ENCODE measurements at regions not wholly inside any gene's neighbourhood (a gene's known extent, or its start where the extent isn't known, plus 50 kb on each side); places are given as distances from the start of the nearest gene placed in this dataset.

DNA sequence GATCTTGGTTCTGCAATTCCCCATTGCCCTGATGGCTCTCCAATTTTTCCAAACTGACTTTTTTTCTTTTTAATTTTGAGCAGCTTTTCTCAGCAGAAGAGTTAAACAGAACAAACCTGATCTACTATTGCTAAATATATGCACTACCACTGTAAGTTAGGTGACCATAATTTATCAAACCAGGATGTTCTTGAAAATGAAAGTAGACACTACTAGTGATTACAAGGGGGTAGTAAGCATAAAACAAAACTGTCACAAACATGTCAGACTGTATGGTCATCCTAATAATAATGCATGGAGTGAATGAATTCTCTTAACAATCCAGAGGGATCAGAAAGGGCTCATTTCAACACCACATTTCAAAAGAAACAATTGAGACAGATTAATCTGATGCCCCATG is 183.0 kb upstream of the FOXN3 start:
- DNase-seq = no peak

DNA sequence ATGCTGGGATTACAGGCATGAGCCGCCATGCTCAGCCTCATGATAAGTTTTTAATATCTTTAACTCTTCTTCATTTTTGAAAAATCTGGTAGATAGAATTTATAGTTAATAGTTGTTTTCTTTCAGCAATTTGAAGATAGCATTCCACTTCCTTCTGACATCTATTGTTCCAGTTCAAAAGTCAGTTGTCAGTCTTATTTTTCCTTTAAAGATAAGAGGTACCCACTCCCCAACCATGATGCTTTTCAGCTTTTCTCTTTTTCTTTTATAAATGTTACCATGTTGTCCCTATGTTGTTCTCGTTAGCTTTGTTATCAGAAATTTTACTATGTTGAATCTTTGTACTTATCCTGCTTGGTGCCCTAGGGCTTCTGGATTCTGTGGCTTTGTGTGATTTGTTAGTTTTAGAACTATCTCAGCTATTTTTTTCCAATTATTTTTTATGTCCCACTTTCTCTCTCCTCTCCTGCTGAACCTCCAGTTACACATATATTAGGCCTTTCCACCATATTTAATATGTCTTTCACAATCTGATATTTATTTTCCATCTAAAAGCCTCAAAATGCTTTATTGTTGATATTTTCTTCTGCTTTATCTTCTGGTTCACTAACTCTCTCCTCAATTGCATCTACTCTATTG is 181.6 kb upstream of the FOXN3 start:
- DNase-seq = no peak

DNA sequence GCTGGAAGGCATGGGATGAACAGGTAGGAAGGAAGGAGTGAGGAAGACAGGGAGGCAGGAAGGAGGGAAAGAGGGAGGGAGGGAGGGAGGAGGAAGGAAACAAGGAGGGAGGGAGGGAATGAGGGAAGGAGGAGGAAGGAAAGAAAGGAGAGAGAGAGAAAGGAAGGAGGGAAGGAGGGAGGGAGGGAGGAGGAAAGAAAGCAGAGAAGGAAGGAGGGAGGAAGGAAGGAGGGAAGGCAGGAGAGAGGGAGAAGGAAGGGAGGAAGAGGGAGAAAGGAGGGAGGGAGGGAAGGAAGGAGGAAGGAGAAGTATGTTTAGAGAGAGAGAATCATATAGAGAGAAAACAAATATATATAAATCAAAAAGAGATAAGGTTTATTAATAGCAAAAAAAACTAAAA is 175.9 kb upstream of the FOXN3 start:
- no peak for DNase-seq

DNA sequence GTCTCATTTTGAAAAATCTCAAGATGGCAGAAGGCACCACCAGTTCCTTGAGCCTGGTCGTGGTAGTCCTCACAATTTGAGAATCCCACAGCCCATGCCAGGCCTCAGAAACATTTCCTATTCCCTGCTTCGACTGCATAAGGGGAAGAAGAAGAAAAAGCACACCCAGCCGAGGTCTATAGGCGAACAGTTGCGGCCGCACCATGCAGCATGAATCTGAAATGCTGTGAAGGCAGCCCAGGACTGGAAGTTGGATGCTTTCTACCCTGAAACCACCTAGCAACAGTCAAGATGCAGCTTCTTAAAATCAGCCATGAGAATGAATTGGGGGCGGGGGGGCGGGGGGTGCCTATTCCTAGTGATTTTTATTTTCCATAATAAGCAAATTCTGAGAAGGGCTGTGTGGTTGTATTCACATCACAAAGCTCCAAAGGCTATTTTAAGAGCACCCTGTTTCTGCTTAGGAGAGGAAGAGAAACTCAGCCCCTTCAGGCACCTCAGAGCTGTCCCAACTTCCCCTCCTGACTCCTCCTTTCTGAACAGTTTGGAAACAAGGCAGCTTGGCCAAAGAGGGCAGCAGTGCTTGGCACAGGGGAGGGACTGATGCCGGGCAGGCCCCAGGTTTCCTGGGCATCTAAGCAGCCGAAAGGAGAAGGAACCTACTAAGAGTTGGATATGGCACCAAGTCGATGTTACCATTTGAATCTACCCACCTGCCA is 172.5 kb upstream of the FOXN3 start:
- DNase-seq = no peak

DNA sequence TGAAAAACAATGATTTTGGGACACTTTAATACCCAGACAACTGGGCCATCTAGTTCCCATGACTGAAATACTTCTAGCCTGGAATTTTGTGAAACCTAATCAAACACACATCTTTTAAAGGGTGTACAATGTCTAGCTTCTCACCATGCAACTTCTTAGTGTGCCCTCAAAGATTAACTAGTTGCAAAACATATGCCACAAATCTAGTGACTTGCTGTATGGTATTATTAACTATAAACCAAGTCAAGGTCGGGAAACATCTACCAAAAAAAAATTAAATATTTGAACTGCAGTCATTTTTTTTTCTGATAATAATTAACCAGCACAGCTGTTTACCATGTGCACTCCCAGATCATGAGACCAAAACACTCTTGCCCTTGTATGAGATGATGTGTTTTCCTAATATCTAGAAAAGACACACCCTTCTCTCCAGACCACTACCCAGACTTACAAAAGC is 171.8 kb upstream of the FOXN3 start:
- DNase-seq = no peak

DNA sequence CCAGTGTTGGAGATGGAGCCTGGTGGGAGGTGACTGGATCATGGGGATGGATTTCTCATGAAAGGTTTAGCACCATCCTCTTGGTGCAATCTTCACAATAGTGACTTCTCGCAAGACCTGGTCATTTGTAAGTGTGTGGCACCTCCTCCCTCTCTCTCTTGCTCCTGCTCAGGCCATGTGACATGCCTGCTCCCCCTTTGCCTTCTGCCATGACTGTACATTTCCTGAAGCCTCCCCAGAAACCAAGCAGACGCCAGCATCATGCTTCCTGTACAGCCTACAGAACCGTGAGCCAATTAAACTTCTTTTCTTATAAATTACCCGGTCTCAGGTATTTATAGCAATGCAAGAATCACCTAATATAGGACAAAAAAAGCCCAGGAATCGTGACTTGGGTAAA is 171.0 kb upstream of the FOXN3 start:
- no peak for DNase-seq

DNA sequence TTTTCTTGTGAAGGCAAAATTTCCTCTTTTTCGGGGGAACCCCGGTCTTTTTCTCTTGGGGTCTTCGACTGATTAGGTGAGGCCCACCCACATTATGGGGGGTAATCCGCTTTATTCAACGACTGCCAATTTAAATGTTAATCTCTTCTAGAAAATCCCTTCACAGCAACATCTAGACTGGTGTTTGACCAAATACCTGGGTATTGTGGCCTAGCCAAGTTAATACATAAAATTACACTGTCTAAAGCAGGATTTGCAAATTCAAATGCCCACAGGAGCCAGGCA is 170.0 kb upstream of the FOXN3 start:
- DNase-seq = no peak

DNA sequence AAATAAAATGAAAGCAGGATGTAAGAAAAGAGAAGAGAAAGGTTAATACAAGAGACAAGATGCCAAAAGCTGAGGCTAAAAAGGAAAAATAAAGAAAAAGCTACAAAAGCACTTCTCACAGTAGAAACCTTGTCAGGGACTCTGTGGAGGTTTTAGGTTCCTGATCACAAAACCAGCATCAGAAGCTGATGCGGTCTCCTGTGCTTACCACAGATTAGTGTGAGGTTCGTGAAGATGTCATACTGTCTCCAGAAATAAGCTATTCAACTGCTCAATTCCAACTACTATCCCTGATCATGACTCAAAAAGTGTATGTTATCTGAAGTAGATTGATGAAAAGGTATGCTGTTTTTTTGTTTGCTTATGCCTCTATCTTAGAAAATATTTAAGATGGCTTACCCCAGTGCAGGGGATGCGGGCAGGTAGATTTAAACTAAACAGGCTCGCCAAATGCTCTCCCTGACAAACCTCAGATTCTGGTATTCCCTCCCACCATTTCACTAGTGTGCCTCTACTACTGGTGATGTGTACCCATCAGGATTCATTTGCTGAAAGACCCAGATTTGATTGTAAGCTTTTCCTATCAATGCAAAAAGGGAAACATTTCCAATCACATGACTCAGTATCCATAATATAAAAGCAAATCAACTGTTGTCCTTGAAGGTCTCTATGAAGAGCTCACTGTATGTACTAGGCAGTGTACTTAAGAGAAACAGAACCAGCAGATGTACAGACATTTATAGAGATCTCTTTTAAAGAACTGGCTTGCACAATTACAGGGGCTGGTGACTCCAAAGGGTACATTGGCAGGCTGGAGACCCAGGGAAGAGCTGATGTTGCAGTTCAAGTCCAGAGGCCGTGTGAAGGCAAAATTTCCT is 169.5 kb upstream of the FOXN3 start:
- no peak for DNase-seq

DNA sequence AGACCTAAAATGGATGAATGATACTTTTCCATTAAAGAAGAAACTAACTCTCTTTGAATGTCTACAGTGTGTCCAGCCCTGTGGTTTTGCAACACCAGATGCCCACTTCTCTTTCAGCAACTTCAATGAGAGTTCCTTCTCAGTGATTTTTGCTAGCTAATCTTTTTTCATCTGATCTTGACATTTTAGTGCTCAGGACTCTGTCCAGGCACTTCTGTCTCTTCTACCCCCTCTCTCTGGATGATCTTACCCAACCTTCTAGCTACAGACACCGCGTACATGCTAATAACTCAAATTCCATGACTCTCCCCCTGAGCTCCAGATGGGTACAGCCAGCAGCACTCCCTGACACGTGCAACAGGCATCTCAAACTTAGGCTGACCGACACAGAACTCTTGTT is 161.1 kb upstream of the FOXN3 start:
- DNase-seq = no peak

DNA sequence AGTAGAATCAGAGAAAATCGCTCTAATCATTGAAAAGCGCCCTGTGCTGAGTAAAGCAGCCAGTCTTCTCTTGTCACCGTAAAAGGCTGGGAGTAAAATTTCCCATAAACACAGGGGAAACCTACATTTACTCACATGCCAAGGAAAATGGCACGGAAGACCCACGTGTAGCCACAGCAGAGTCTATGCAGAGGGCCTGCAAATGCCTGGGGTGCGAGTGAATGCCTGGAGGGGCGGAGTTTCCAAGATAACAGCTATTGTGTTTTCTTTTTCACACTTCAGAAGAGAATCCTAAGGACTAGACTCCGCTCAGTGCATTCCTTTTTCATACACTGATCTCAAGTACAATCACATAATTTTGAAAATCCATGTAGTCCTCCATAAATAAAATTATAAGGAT is 159.9 kb upstream of the FOXN3 start:
- no peak for DNase-seq

DNA sequence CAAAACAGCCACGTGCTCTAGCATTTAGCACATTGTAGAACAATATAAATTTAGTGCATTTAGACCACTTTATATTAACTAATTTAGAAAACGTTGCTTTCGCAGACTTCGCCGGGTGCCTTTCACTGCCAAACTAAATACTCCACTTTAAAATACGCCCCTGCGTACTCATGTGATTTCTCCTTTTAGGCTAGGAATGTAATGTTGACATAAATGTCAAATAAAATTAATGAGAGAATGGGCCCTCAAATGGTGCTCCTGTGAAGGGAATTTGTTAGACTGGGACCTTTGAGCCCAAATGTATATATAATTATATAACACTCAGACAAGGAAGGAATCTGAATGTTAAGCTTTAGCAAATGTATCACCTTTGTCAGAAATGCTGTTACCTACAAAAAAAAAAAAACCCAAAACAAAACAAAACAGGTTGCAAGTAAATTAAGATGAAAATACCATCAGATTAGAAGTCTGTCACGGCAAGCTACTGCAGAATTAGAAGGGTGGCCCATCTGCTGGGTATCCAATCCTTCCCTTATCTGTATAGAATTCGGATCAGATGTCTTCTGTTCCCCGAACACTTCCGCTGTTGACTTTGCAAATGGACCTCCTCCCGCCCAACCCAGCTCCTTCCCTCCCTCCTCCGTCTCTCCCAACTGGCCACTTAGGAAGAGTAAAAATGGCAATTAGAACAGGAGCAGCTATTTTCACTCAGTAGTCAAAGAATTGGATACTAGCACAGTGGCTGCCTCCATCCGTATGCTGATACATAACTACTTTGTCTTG is 159.3 kb upstream of the FOXN3 start:
- no peak for DNase-seq

DNA sequence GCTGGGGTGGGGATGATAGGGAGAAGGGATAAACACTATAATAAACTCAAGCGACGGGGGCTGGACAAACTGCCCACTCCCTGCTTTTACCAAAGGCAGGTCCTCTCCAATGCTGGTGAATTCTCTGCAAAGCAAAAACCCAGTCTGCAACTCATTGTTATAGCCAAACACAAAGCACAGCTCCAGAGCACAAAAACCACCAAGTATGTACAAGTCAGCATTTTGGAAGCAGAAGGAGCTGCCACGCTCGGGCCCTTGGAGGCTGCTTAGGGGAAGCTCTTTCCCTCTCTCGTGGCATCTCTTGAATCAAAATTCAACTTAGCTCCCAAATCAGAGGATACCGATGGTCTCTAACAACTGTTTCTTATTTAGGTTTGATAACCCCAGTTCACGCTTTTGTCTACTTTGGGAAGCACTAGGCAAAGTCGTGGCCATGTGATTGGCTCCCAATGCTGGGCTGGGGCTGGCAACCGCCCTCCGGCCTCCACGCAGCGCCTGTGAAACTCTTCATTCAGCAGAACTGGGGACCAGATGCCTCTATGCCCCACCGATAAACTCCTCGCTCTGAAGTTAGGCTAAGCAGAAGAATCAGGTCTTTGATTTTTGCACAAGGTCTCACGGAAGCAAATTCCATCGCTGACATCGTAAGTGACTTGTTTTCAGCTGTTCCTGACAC is 158.5 kb upstream of the FOXN3 start:
- DNase-seq = no peak

DNA sequence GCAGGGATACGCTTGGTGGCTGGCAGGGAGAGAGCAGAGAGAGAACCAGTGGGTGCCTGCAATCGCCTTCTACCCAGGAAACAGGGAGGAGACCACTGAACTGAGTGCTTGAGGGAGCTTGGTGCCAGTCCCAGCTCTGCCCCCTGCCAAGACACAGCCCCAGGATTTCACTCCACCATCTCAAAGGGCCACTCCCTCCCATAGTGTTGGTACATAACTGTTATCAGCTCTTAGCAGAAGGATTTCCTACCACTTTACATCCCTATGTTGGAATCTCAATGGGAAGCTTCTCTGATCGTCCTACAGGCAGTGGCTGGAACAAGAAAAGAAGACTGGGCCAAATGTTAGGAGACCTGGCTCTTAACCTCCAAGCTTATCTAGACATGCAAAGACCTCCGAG is 157.4 kb upstream of the FOXN3 start:
- no peak for DNase-seq

DNA sequence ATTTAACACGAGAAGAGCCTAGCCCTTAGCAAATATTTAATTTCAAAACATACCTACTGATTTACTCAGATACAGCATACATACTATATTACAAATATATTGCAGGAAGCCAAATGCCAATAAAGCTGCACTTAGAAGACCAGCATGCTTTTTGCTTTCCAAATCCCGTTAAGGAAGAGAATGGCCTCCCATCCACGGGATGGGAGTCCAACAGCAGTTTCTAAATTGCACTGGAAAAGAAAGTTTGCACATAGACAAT is 156.3 kb upstream of the FOXN3 start:
- no peak for DNase-seq

DNA sequence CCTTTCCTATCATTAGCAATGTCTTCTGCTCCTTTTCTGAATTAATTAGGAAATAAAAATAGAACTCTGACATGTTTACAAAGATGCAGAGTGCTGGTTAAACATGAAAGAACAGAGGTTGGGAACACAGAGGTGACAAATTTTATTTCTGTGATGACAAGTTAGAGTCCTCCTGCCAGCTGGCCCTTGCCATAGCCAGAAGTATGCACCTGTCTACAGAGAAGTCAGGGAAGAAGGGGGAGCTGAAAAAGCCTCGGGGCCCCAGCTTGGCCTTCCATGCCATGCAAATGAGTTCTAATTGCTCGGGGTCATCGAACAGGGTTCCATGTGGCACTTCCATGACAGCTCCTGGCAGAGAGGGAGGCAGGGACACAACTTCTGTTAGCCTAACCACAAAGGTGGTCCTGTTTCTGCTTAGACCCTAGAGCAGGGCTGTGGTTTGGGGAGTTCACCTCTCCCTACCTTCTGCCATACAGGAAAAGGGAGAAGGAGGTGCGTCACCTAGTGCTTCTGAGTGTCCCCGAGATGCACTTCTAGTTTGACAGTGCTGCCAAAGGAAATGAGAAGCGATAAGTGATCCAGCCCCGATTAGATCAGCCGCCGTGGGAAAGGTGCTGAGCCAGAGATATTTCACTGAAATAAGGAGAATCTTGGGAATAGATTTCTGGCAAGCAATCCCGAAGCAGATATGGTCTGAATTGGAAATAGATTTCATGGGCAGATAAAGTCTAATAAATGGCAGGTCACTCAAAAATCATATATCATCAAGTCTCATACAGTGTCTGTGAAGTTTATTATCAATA is 155.8 kb upstream of the FOXN3 start:
- DNase-seq = no peak

DNA sequence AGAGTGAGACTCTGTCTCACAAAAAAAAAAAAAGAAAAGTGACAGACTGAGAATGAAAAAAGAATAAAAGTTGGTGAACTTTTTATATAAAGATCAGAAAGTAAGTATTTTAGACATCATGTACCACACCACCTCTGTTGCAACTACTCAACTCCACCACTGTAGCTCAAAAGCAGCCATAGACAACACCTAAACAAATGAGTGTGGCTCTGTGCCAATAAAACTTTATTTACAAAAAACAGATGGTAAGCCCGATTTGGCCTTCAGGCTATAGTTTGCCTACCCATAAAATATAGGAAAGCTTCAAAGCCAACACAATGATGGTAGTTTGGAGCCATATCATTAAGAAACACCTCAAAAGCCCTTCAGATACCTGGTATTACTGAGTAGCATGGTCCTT is 154.5 kb upstream of the FOXN3 start:
- no peak for DNase-seq

DNA sequence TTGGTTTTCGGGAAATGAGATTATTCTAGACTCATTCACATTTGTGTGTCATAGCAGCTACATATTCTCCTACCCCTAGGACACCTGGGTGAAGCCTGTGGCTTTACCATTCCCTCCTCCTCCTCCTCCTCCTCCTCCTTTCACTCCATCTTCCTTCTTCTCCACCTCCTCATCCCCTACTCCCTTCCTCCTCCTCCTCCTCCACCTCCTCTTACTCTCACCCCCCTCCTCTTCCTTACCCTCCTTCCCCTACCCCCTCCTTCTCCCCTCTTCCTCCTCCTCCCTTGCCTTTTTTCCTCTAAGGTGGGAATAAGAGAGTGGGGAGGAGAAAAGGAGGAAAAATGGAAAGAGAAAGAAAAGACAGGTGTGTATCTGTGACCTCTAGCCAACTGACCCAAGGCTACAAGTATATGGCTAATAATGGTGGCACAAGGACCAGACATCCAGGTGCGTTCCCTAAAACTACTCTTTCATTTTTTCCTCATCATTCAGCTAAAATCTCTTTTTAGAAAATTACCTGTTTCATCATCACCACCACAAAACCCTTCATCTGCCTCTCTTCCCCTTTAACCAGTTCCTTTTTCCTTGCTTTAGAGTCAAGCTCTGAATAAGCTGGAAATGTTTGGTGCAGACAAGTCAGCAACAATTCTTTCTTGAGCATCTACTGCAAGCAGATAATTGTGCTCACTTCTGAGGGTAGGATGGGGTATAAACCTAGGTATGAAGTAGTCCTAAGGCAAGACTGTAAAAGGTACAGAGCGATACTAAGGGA is 149.8 kb upstream of the FOXN3 start:
- no peak for DNase-seq

DNA sequence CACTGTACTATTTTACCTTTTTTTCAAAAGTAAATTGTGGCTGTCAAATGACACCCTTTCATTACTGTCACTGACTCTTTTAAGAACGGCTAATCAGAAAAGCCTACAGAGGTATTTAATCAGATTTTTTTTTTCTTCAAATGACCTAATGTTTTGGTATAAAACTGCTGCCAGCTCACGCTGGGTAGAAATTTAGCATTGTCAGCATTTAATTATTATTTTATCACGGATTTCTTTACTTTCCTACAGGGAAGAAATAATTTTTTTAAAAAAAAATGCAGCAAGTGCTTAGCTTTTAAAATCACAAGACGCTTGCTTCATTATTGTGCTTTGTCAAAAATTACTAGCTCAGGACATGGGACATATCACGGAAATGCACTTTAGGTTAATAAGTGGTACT is 149.1 kb upstream of the FOXN3 start:
- DNase-seq = no peak

DNA sequence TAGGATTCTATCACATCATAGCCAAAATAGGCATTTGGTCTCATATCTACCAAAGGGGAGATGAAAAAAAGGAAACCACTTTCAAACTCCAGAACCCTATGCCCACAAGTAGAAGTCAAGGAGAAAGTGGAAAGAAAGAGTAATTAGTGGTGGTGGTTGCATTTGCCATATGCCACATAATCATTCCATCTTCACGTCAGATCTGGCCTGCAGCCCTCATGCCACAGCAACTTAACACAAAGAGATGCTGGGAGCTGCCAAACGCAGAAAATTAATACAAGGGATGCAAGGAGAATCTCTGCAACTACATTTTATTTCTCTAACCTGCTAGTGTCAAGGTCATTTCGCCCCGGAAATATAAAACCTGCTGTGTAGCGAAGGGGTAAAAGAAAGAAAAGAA is 148.6 kb upstream of the FOXN3 start:
- DNase-seq = no peak

DNA sequence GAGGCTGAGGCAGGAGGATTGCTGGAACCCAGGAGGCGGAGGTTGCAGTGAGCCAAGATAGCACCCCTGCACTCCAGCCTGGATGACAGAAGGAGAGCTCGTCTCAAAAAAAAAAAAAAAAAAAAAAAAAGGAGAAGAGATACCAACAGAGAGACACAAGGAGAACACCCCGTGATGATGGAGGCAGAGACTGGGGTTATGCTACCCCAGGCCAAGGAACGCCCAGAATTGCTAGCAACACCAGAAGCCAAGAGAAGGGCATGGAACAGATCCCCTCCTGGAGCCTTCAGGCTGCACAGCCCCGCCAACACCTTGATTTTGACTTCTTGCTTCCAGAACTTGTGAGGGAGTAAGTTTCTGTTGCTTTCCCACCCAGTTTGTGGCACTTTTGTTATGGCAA is 148.0 kb upstream of the FOXN3 start:
- no peak for DNase-seq

DNA sequence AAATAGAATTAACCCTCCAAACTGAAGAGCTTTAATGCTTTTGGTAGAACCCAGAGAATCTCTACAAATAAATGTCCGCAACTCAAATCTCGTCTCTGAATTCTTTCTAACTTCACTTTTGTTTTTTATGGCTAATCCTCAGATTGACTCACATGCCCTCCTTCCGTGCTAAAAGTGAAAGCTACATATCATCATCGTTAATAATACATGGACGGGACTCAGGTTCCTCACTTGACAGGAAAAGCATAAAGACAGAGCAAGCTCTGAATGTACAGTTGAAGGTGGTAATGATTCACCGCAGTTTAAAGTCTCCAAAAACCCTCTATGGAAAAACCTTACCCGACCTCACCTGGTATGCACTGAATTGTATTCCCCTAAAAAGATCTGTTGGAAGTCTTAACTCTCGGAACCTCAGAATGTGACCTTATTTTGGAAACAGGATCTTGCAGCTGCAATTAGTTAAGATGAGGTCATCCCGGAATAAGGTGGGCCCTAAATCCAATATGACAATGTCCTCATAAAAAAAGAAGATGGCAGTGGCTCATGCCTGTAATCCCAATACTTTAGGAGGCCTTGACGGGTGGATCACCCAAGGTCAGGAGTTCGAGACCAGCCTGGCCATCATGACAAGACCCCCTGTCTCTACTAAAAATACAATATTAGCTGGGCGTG is 147.4 kb upstream of the FOXN3 start:
- DNase-seq = no peak

Data from NCI-H2029 treated with DMSO at 0.1 percent for 48 hours (cell line).